A673 (cell line): ENCODE measurements at regions not wholly inside any gene's neighbourhood (a gene's known extent, or its start where the extent isn't known, plus 50 kb on each side); places are given as distances from the start of the nearest gene placed in this dataset.

Experiments
- BruUV-seq: library from RNA; stranded (reverse); fragments of 400-500 nt; replicated peaks from 2 replicates; lab custom pipeline; 2021; lab: Mats Ljungman, UMichigan
- CTCF ChIA-PET: fragments of 300-600 bp; sonication (Branson Sonifier 250); formaldehyde crosslinking; loops from one replicate; lab custom pipeline; 2022; ENCODE audit warnings: antibody characterized with exemption; lab: Charles Lee
- POLR2A ChIA-PET: fragments of 300-600 bp; sonication (Branson Sonifier 250); formaldehyde crosslinking; loops from one replicate; lab custom pipeline; 2022; ENCODE audit warnings: antibody characterized with exemption; ENCODE audit not compliant: low non-redundant PET; lab: Charles Lee
- DNase-seq: peaks from one replicate; pipeline ENCODE4 v3.0.0-alpha.2; 2015; ENCODE audit warnings: low spot score
- H3K27ac ChIP-seq: fragments of 200-600 bp; sonication (generic); 2 replicates; pipeline ENCODE4 v1.5.1; 2016; ENCODE audit warnings: mixed run types, low read depth, mild to moderate bottlenecking, mixed read lengths, antibody characterized with exemption, low read length; ENCODE audit not compliant: poor library complexity, severe bottlenecking
- H3K27me3 ChIP-seq: fragments of 200-600 bp; sonication (generic); replicated peaks from 2 replicates; pipeline ENCODE4 v1.6.1; 2017; ENCODE audit warnings: mixed run types, low read depth, mild to moderate bottlenecking, mixed read lengths, antibody characterized with exemption, low read length; ENCODE audit not compliant: insufficient read depth, poor library complexity
- H3K36me3 ChIP-seq: fragments of 200-600 bp; sonication (generic); 2 replicates; pipeline ENCODE4 v1.6.1; 2016; ENCODE audit warnings: mixed run types, mild to moderate bottlenecking, mixed read lengths, antibody characterized with exemption, low read length; ENCODE audit not compliant: insufficient read depth, poor library complexity, severe bottlenecking
- H3K4me1 ChIP-seq: fragments of 200-600 bp; sonication (generic); 2 replicates; pipeline ENCODE4 v1.6.1; 2017; ENCODE audit warnings: mixed run types, mild to moderate bottlenecking, mixed read lengths, antibody characterized with exemption, low read length; ENCODE audit not compliant: insufficient read depth, poor library complexity, severe bottlenecking
- H3K4me3 ChIP-seq: fragments of 200-600 bp; sonication (generic); 2 replicates; pipeline ENCODE4 v1.5.1; 2016; ENCODE audit warnings: low read depth, mixed run types, mild to moderate bottlenecking, mixed read lengths, low read length; ENCODE audit not compliant: poor library complexity, severe bottlenecking
- H3K9me3 ChIP-seq: fragments of 200-600 bp; sonication (generic); 2 replicates; pipeline ENCODE4 v1.6.1; 2016; ENCODE audit warnings: mixed run types, low read depth, mild to moderate bottlenecking, mixed read lengths, antibody characterized with exemption, low read length; ENCODE audit not compliant: poor library complexity, severe bottlenecking
- CTCF ChIP-seq: fragments of 300-800, 200-600 bp; sonication (generic); conservative IDR thresholded peaks from 2 replicates; pipeline ENCODE4 v1.5.1; 2017; ENCODE audit warnings: low read depth, mild to moderate bottlenecking, antibody characterized with exemption, low read length, moderate library complexity, mixed read lengths
- EZH2 ChIP-seq: fragments of 200-600 bp; sonication (generic); IDR thresholded peaks from 2 replicates; pipeline ENCODE4 v1.6.1; 2017; ENCODE audit warnings: borderline replicate concordance, low read depth, mild to moderate bottlenecking, mixed read lengths, antibody characterized with exemption, low read length; ENCODE audit not compliant: poor library complexity, severe bottlenecking
- intact Hi-C: fragments of 100-400 bp; cut with micrococcal nuclease; formaldehyde crosslinking; loops from one replicate; pipeline ENCODE4 v1.10.0; 2022; ENCODE audit not compliant: unreplicated experiment

DNA sequence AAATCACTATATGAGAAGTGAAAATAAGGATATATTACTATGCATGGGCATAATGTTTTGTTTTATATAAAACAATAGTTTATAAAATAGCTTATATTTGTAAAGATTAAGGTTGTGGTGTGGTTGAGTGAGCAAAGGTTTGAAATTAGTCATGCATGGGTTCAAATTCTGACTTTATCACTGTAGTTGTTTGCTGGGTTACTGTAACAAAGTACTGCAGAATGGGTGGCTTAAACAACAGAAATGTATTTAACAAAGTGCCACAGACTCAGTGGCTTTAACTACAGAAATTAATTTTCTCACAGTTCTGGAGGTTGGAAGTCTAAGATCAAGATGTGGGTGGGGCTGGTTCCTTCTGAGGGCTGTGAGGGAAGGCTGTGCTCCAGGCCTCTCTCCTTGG is 184.8 kb upstream of the THRB start:
- Histone ChIP-seq H3K27ac (no peak overlapping the region), H3K27me3 (no peaks in the 10 kb centered on the region), H3K9me3 (no peaks in the 10 kb centered on the region), H3K4me3 (no peak overlapping the region), H3K4me1 (no peaks in the 10 kb centered on the region), H3K36me3 (no peaks in the 10 kb centered on the region)
- POLR2A ChIA-PET, result no interaction called here
- CTCF ChIA-PET, result interaction anchor here (0.5 kb wide), 1 partner anchor 140 kb away, joined by 14 read pairs; no protein-coding TSS in a partner anchor
- no peak for TF ChIP-seq CTCF
- BruUV-seq, result no TSS peak
- intact Hi-C loops, result no loop called here
- DNase-seq, result no peak

DNA sequence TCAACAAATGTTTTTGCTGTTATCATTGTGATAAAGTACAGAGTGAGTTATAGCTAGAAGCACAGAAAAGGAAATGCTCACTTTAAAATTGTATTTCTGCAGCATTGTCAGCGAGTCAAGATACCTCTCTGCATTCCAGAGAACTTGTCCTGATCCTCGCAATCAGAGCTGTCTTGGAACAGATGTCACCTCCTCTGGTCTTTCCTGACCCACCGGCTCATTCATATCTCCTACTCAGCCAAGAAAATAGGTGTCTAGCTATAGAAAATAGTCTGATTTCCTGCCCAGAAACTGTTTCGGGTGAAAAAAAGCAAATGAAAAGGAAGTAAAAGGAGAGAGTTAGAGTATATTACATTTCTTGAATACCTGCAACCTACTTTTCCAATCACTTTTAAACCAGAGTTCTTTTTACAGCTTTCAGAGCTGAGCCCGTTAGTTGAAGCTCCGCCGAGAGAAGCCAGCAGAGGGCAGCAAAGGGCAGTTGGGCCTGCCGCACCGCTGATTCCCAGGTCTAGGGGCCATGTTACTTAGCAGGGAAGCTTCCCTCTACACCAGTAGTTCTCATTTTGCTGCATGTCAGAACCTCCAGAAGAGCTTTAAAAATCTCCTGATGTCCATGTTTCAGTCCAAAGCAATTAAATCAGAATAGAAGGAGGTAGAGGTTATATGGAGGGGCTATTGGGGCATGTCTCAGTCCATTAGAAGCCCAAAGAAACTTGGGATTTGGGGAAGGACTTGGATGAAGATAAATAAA is 185.7 kb upstream of the THRB start:
- Histone ChIP-seq H3K9me3 (no peaks in the 10 kb centered on the region), H3K27ac (no peak overlapping the region), H3K4me1 (no peaks in the 10 kb centered on the region), H3K4me3 (no peak overlapping the region), H3K36me3 (no peaks in the 10 kb centered on the region), H3K27me3 (no peaks in the 10 kb centered on the region)
- ChIA-PET CTCF (interaction anchor here (0.6 to 0.9 kb wide), 3 partner anchors 183 to 914 kb away, joined by 3 to 5 read pairs (median 3); no protein-coding TSS in a partner anchor), POLR2A (interaction anchor here (0.6 kb wide), 1 partner anchor 1186 kb away, joined by 4 read pairs; no protein-coding TSS in a partner anchor)
- DNase-seq, result peak; percentile 69
- intact Hi-C loops, result loop anchor here (1.0 to 10.0 kb wide), 3 partner anchors 418 to 796 kb away; no protein-coding TSS in a partner anchor
- no TSS peak for BruUV-seq
- TF ChIP-seq CTCF (peak; percentile 95), EZH2 (no peak)

- ChIA-PET CTCF (no interaction called here), POLR2A (no interaction called here)
- DNase-seq, result no peak
- BruUV-seq, result no TSS peak
- TF ChIP-seq EZH2 (no peak), CTCF (no peak)
- H3K4me1 ChIP-seq, result no peaks in the 10 kb centered on the region
- no peak overlapping the region for H3K4me3 ChIP-seq
- H3K27ac ChIP-seq, result no peak overlapping the region
- H3K27me3 ChIP-seq, result no peaks in the 10 kb centered on the region
- no peaks in the 10 kb centered on the region for H3K9me3 ChIP-seq
- intact Hi-C loops, result loop anchor here (2.0 to 10.0 kb wide), 2 partner anchors 495 to 797 kb away; no protein-coding TSS in a partner anchor
- no peaks in the 10 kb centered on the region for H3K36me3 ChIP-seq
These were observed 187.5 kb upstream of the THRB start for GRCh38 chr3:24682141-24682547.
